Activated CD4-positive, alpha-beta T cell treated with anti-CD3 and anti-CD28 coated beads, Interleukin-10, Interleukin-2, amounts not matched to agents 100 ng/mL and 50 ng/mL, durations not matched to agents 16 hours and 8 hours (primary cell): ENCODE measurements at regions not wholly inside any gene's neighbourhood (a gene's known extent, or its start where the extent isn't known, plus 50 kb on each side); places are given as distances from the start of the nearest gene placed in this dataset.

Source experiments
- DNase-seq: peaks from one replicate; pipeline ENCODE4 v3.0.0-alpha.2; 2020

DNA sequence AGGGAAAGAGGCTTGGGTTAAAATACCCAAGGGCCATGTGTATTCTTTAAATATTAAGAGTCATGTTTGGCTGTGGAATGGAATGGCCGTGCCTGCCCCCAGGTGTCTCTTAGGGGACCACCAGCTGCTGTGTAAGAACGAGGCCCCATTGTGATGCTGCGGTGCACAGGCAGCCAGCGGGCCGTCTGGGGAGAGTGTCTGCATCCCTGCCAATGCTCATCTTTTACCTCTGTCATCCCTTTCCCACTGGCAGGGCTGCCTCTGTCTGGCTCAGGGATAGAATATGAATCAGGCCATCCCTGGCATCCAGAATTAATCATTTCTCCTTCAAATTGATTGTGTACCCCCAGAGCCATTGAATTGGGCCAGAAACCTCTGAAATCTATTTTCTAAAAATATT lies 137.8 kb upstream of the GALNT17 start:
- DNase-seq, result no peak

DNA sequence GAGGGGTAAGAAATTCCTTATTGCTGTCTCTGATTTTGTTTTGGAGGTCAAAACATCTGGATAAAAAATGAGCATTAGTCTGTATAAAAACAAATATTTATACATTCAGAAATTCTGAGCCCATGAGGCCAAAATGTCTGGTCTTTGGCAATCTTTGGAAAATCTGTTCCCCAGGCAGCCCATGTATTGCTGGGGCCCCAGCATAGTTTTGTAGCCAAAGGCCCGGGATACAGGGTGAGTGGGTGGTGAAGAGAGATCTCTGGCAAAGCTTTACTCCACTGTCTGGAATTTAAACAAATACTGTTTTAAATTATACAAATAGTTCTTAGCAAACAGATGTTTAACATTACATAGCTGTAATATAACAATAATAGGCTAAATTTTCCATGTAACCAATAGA lies 134.7 kb upstream of the GALNT17 start:
- no peak for DNase-seq

DNA sequence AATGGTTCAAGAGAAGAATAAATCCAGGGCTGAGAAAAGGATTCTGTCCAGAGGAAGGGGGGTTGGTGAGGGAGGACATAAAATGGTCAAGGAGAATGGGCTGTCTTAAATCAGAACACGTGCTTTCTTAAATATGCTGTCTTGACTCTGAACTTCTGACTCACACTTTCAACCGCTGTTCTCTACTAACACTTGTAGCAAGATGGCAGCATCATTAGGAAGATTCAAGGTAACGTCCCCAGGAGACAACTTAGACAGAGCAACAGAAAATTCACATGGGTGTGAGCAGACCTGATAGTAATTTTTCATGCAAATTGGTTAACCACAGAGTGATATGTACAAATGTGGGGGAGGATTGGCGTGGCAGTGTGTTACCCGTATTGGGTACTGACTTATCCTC lies 126.8 kb upstream of the GALNT17 start:
- DNase-seq, result no peak

DNA sequence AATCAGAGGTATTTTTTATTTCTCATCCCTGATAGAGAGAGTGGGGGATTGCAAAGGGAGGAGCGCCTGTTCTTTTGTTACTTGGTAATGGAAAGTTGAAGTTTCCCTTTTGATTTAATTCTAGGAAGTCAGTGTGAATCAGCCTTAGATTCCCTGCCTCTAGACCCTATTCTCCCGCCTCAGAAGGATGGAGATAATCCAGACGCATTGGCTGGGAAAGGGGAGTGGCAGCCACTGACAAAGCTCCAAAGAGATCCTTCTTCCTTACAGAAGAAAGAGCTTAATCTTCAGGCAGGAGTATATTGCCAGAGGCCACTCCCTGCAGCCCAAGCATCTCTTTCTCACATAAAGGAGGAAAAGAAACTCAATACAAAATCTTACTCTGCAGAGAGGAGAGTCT lies 122.3 kb upstream of the GALNT17 start:
- DNase-seq, result no peak

DNA sequence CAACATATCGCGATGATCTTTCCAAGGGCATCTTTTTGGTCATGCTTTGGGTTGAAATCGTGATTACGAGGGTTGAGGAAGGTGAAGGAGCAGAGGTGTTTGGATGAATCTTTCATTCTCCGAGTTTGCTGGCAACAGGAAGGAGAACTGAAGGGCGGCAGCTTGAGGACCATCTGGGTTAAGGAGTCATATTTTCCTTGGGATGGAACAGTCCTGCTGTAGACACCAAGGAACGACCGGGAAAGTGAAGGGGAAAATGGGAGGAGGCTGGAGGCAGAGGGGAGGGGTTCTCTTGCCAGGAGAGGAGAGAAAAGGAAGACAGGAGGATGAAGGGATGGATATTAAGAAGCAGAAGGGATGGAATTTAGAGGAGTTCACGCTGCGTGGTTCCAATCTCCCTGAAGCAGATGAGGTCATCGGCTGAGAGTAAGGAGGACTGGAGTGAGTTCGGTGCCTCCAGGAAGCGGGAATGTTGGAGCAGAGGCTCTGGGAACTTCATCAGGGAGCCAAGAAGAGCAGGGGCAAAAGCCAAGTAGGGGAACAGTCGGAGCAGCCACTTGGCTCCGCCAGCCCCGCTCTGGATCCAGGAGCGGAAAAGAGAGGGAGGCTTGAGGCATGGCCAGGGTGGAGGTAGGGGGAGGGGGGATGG lies 116.6 kb upstream of the GALNT17 start:
- no peak for DNase-seq

DNA sequence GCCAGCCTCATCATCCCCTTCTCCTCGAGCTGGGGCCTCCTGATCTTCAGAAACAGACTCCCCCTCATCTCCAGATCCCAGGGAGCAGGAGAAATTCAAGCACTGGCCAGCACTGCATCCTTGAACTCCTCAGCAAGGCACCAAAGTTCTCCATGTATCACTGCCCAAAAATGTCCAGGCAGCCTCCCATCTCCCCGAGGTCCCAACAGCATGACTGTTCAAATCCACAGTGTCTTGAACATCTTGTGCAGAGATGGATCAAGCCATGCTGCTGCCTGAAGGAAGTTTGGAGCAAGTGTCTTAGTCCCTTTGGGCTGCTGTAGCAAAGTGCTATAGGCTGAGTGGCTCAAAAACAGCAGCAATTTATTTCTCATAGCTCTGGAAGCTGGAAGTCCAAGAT lies 115.5 kb upstream of the GALNT17 start:
- no peak for DNase-seq

DNA sequence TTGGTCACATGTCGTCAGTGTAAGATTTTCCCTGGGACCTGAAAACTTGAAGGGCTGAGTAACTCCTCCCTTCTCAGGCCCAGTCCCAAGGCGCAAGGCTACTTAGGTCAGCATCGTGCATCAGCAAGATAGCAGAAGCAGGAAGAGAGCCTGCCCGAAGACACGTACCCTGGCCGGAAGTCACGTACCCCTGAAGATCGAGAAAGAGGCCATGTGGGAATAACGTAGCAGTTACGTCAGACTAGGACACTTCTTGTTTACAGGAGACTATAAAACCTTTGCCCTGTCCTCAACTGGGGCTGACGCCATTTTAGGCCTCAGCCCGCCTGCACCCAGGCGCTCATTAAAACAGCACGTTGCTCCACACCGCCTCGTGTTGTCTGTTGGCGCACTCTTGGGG lies 114.3 kb upstream of the GALNT17 start:
- DNase-seq, result no peak

DNA sequence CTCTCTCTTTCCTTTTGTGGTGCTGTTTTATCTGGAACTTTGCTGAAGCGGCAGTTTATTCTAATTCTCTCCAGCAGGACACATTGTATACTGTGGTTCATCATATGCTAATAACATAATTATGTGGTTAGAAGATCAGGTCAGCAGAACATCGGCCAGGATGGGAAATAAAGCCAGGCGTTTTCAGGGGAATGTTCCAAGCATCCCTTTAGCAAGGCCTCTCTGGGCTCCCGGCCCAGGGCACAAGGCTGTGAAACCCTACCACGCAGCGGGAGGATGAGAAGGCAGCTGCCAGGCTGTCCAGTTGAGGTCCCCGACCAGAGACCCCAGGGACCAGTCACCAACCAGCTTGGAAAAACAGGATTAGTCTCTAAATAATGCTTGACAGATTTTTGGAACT lies 112.2 kb upstream of the GALNT17 start:
- no peak for DNase-seq

DNA sequence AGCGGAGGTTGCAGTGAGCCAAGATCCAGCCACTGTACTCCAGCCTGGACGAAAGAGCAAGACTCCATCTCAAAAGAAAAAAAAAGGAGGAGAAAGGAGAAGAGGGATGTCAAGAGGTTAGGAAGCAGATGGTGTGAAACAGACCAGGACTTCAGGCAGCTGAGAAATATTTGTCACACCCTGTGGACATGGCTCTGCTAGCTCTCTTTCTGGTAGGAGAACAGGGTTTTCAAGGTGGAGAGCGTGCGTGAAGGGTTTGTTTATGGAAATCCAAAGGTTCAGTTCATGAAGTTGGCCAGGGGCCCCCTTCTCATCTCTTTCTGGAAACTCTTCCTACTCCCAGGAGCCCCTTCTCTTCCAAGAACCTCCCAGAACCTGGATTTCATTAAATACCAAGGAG lies 110.8 kb upstream of the GALNT17 start:
- DNase-seq, result no peak

DNA sequence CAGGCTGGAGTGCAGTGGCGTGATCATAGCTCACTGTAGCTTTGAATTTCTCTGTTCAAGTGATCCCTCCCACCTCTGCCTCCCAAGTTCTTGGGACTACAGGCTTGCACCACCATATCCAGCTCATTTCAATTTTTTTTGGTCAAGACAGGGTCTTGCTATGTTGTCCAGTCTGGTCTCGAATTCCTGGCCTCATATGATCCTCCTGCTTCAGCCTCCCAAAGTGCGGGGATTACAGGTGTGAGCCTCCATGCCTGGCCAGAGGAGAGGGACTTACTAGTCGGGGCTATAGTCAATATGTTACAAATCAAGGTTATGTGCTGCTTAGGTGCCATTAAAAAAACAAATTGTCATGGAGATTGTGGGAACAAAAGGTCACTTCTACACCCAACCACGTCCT lies 105.3 kb upstream of the GALNT17 start:
- no peak for DNase-seq

DNA sequence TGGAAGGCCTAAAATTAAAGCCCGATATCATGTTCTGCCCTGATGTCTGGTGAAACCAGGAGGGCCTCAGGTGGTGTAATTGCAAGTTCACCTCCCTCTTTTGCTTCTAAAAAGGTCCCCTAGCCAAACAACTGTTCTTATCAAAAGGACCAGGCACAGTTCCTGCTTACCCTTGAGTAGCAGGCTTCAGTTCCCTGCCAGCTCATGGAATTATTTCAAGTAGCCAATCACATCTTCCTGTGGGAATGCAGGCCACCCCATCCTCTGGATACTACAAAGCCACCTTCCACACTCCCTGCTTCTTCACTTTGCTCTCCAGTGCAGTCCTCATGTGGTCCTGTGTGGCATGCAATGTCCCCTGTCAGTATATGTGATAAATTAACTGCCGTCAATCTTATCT lies 97.7 kb upstream of the GALNT17 start:
- no peak for DNase-seq

DNA sequence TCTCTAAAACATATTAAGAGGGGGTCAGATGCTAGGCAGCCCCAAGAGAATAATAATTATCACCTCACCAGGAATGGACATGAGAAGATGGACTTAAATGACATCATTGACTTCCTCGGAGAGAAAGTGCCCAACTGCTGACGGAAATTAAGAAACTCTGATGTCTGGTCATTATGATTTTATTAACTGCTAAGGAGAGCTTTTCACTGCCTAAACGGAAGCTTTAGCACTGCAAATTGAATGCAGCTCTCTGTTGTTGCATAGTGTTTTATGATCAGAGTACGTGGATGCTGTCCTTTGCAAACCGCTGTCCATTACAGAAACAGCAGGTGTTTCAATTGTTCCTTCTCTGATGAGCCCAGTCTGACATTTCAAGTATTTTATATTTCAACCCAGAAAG lies 89.4 kb upstream of the GALNT17 start:
- DNase-seq, result no peak

DNA sequence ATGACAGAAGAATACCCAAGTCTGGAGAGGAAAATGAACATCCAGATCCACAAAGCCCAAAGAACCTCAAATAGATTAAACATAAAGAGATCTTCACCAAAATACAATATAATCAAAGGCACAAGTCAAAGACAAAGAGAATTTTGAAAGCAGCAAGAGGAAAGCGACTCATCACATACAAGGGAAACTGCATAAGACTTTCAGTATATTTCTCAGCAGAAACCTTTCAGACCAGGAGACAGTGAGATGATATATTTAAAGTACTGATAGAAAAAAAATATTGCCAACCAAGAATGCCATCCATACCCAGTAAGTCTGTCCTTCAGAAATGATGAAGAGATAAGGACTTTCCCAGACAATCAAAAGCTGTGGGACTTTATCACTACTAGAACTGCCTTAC lies 81.5 kb upstream of the GALNT17 start:
- DNase-seq, result no peak

DNA sequence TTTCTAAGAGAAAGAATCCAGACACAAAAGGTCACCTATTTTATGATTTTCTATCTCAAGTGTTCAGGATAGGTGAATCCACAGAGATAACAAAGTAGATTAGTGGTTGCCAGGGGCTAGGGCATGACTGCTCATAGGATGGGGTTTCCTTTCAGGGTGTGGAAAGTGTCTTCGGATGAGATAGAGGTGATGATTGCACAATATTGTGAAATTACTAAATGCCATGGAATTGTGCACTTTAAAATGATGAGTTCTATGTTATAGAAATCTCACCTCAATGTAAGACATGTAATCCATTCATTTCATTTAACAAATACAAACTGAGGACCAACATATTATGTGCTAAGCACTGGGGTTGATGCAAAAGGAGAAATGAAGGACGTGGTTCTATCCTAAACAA lies 76.4 kb upstream of the GALNT17 start:
- no peak for DNase-seq

DNA sequence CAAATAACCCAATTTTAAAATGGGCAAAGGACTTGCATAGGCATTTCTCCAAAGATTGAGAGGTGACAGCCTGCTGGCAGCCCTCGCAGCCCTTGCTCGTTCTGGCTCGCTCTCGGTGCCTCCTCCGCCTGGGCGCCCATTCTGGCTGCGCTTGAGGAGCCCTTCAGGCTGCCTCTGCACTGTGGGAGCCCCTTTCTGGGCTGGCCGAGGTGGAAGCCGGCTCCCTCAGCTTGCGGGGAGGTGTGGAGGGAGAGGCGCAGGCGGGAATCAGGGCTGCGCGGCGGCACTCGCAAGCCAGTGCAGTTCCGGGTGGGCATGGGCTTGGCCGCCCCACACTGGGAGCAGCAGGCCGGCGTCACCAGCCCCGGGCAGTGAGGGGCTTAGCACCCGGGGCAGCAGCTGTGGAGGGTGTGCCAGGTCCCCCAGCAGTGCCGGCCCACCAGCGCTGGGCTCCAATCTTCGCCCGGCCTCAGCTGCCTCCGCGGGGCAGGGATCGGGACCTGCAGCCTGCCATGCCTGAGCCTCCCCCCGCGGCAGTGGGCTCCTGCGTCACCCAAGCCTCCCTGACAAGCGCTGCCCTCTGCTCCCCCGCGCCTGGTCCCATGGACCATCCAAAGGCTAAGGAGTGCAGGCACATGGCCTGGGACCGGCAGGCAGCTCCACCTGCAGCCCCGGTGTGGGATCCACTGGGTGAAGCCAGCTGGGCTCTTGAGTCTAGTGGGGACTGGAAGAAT lies 54.0 kb upstream of the GALNT17 start:
- DNase-seq, result no peak
